ENCODE measurements at regions not wholly inside any gene's neighbourhood (a gene's known extent, or its start where the extent isn't known, plus 50 kb on each side); places are given as distances from the start of the nearest gene placed in this dataset.

DNA sequence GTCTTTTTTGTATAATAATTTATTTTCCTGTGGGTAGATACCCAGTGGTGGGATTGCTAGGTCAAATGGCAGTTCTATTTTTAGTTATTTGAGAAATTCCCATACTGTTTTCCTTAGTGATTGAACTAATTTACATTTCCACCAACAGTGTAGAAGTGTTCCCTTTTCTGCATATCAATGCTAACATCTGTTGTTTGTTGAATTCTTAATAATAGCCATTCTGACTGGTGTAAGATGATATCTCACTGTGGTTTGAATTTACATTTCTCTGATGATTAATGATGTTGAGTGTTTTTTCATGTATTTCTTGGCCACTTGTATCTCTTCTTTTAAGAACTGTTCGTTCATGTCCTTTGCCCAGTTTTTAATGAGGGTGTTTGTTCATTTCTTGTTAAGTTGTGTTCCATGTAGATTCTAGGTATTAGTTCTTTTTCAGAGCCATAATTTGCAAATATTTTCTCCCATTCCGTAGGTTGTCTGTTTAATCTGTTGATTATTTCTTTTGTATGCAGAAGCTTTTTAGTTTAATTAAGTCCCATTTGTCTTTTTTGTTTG, 713.3 kb upstream of the EPHA6 start:
- Histone ChIP-seq H3K4me3 (replicated peaks in 1 of 3) (no peak overlapping the region), H3K36me3 (no peaks in the 10 kb centered on the region), H3K27ac (no peak overlapping the region), H3K4me1 (no peaks in the 10 kb centered on the region), H3K9me3 (no peaks in the 10 kb centered on the region), H3K27me3 (no peaks in the 10 kb centered on the region)
- DNase-seq = no peak
- TF ChIP-seq CTCF (IDR thresholded peaks at IDR 0.05) = no peak
- no peak for TF ChIP-seq POLR2A (IDR thresholded peaks at IDR 0.05)
- 64 to 78% methylated on average over 2 of the region's 2 CpGs for WGBS, 2 donors
- intact Hi-C loops (cut with DNase I) = no loop called here

DNA sequence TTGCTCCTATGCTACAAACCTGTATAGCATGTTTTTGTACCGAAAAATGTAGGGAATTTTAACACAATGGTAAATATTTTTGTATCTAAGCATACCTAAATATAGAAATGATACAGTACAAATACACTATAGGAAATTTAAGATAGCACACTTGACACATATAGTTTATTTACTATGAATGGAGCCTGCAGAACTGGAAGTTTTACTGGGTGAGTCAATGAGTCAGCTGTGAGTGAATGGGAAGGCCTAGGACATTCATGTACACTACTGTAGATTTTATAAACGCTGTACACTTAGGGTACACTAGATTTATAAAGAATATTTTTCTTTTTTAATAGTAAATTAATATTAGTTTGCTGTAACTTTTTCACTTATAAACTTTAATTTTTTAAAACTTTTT, 707.7 kb upstream of the EPHA6 start:
- no peaks in the 10 kb centered on the region for H3K9me3 ChIP-seq
- H3K27ac ChIP-seq = no peak overlapping the region
- intact Hi-C loops (cut with DNase I) = no loop called here
- no peaks in the 10 kb centered on the region for H3K4me1 ChIP-seq
- no peak overlapping the region for H3K4me3 ChIP-seq (replicated peaks in 1 of 3)
- 94% methylated on average over 2 of the region's 2 CpGs for WGBS, 2 donors
- H3K27me3 ChIP-seq = no peaks in the 10 kb centered on the region
- DNase-seq = no peak
- H3K36me3 ChIP-seq = no peaks in the 10 kb centered on the region
- no peak for TF ChIP-seq CTCF (IDR thresholded peaks at IDR 0.05)
- TF ChIP-seq POLR2A (IDR thresholded peaks at IDR 0.05) = no peak
